ENCODE measurements at regions not wholly inside any gene's neighbourhood (a gene's known extent, or its start where the extent isn't known, plus 50 kb on each side); places are given as distances from the start of the nearest gene placed in this dataset.

- Mint-ChIP-seq H3K27ac (no peak overlapping the region), H3K27me3 (ENCODE audit: insufficient read depth) (no peaks in the 10 kb centered on the region), H3K36me3 (ENCODE audit: low read depth) (no peaks in the 10 kb centered on the region), H3K9me3 (peaks cover 15% of the 10 kb centered on the region), H3K4me3 (no peak overlapping the region), H3K4me1 (ENCODE audit: low read depth) (no peaks in the 10 kb centered on the region)
- no peak for DNase-seq
- TF ChIP-seq, protein P1, sequence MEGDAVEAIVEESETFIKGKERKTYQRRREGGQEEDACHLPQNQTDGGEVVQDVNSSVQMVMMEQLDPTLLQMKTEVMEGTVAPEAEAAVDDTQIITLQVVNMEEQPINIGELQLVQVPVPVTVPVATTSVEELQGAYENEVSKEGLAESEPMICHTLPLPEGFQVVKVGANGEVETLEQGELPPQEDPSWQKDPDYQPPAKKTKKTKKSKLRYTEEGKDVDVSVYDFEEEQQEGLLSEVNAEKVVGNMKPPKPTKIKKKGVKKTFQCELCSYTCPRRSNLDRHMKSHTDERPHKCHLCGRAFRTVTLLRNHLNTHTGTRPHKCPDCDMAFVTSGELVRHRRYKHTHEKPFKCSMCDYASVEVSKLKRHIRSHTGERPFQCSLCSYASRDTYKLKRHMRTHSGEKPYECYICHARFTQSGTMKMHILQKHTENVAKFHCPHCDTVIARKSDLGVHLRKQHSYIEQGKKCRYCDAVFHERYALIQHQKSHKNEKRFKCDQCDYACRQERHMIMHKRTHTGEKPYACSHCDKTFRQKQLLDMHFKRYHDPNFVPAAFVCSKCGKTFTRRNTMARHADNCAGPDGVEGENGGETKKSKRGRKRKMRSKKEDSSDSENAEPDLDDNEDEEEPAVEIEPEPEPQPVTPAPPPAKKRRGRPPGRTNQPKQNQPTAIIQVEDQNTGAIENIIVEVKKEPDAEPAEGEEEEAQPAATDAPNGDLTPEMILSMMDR (IDR thresholded peaks at IDR 0.05) = no peak
Measured at GRCh38 chr6:94683409-94683808, 893.9 kb upstream of the MANEA start.

GRCh38 chr6:94680669-94681212 is 896.6 kb upstream of the MANEA start:
- peaks cover 23% of the 10 kb centered on the region for H3K9me3 Mint-ChIP-seq
- H3K27ac Mint-ChIP-seq = no peak overlapping the region
- H3K27me3 Mint-ChIP-seq (ENCODE audit: insufficient read depth) = no peaks in the 10 kb centered on the region
- H3K36me3 Mint-ChIP-seq (ENCODE audit: low read depth) = no peaks in the 10 kb centered on the region
- H3K4me3 Mint-ChIP-seq = no peak overlapping the region
- TF ChIP-seq, protein P1 (IDR thresholded peaks at IDR 0.05) = no peak
- DNase-seq = no peak
- no peaks in the 10 kb centered on the region for H3K4me1 Mint-ChIP-seq (ENCODE audit: low read depth)

- DNase-seq = no peak
- Mint-ChIP-seq H3K4me1 (ENCODE audit: low read depth) (no peaks in the 10 kb centered on the region), H3K4me3 (no peak overlapping the region), H3K9me3 (peaks cover 53% of the 10 kb centered on the region), H3K27me3 (ENCODE audit: insufficient read depth) (no peaks in the 10 kb centered on the region), H3K27ac (no peak overlapping the region), H3K36me3 (ENCODE audit: low read depth) (no peaks in the 10 kb centered on the region)
- TF ChIP-seq, protein P1 (IDR thresholded peaks at IDR 0.05) = no peak
Measured at GRCh38 chr6:94673251-94673650, 904.1 kb upstream of the MANEA start.

- Mint-ChIP-seq H3K4me1 (ENCODE audit: low read depth) (no peaks in the 10 kb centered on the region), H3K36me3 (ENCODE audit: low read depth) (no peaks in the 10 kb centered on the region), H3K27me3 (ENCODE audit: insufficient read depth) (no peaks in the 10 kb centered on the region), H3K27ac (no peak overlapping the region), H3K9me3 (peaks cover 42% of the 10 kb centered on the region), H3K4me3 (no peak overlapping the region)
- TF ChIP-seq, protein P1 (IDR thresholded peaks at IDR 0.05) = no peak
- DNase-seq = no peak
Measured at GRCh38 chr6:94670017-94670416, 907.3 kb upstream of the MANEA start.

GRCh38 chr6:94668876-94669275 is 908.5 kb upstream of the MANEA start:
- peaks cover 31% of the 10 kb centered on the region for H3K9me3 Mint-ChIP-seq
- TF ChIP-seq, protein P1 (IDR thresholded peaks at IDR 0.05) = no peak
- DNase-seq = no peak
- H3K27me3 Mint-ChIP-seq (ENCODE audit: insufficient read depth) = no peaks in the 10 kb centered on the region; the same call in 1 of the 2 replicates
- H3K27ac Mint-ChIP-seq = no peak overlapping the region
- H3K36me3 Mint-ChIP-seq (ENCODE audit: low read depth) = no peaks in the 10 kb centered on the region
- H3K4me3 Mint-ChIP-seq = no peak overlapping the region
- no peaks in the 10 kb centered on the region for H3K4me1 Mint-ChIP-seq (ENCODE audit: low read depth)

DNA sequence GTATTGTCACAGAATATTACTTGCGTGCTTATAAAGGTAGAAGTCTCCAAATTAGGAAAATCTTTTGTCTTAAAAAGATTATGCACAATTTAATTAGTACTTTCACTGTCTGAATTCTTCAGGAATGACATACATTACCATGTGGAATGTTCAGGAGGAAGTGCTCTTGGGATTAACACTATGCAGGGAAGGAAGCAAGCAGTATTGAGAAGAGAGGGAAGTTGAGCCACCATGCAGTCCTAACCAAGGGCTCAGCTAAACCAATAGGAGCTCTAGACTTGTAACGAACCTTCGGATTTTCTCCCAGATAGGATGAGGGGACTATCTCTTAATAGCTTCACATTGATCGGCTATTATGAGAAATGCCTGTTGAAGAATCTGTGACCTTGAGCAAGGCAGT is 918.4 kb upstream of the MANEA start:
- H3K4me1 Mint-ChIP-seq (ENCODE audit: low read depth) = no peaks in the 10 kb centered on the region
- H3K36me3 Mint-ChIP-seq (ENCODE audit: low read depth) = no peaks in the 10 kb centered on the region
- TF ChIP-seq, protein P1 (IDR thresholded peaks at IDR 0.05) = no peak
- no peak overlapping the region for H3K27ac Mint-ChIP-seq
- no peak overlapping the region for H3K4me3 Mint-ChIP-seq
- no peak for DNase-seq
- peaks cover 1% of the 10 kb centered on the region; the same call in 1 of the 2 replicates for H3K27me3 Mint-ChIP-seq (ENCODE audit: insufficient read depth)
- H3K9me3 Mint-ChIP-seq = peaks cover 28% of the 10 kb centered on the region
